Pulmonary artery endothelial cell (primary cell): ENCODE measurements at regions not wholly inside any gene's neighbourhood (a gene's known extent, or its start where the extent isn't known, plus 50 kb on each side); places are given as distances from the start of the nearest gene placed in this dataset.
"Not testable (repeated sequence)": the region's sequence is repeated elsewhere in the genome, so short reads cannot be mapped to it uniquely, and the experiment has no call there.

Source experiments
- DNase-seq: peaks from one replicate; pipeline ENCODE4 v3.0.0-alpha.2; 2011; ENCODE audit warnings: low read depth, low spot score

DNA sequence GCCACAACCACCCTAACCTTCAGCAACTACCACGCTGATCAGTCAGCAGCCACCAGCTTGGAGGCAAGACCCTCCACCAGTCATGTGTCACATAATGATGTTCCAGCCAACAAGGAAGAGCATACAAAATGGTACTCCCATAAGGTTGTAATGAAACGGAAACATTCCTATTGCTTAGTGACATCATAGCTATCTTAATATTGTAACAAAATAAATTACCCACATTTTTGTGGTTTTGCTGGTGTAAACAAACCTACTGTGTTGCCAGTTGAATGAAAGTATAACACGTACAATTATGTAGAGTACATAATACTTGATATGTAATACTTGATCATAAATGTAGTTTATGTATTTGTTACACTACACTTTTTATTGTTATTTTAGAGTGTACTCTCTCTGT lies 1363.2 kb upstream of the ADGRL4 start:
- no peak for DNase-seq

DNA sequence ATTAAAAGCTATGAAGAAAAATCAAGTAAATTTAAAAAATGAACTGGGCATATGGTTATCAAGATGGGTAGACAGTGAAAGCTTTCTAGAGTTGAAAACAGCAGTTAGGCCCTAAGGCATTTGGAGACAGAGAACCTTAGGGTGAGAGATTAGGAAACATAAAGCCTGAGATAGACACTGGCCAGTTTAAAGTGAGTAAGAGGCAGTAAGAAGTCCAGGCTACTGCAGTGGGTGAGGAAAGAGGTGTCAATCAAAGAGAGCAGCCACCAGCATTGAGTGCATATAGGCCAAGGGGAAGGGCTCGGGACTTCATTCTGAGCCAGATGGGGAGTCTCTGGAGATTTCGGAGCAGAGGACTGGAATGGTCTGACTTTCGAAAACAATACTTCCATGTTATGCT lies 1360.5 kb upstream of the ADGRL4 start:
- DNase-seq, result no peak

DNA sequence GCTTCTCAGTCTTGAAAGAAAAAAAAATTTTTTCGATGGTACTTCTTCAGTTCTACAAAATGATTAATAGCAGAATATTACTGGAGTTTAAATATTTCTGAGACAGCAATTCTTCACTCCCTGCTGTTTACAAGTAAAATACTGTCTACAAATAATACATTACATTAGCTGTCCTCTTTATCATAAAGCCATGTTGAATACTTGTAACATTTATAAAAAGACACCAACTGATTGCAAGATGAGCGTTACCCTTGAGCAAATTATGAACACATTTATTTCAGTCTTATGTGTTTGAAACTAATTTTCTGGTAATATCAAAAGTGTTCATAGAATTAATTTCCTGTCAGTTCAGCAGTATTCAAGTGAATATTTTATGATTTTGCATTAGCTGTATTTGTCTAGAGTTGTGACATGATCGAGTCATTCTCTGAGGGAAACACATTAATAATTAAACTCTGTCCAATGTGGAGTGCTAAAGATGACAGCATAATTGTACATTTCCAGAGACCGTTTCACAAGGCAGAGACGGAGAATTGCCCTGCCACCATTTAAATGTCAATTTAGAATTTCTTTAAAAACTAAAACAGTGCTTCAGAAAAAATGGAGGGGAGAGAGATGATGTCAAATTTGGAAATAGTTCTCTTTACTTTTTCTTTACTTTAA lies 1359.0 kb upstream of the ADGRL4 start:
- DNase-seq, result no peak

DNA sequence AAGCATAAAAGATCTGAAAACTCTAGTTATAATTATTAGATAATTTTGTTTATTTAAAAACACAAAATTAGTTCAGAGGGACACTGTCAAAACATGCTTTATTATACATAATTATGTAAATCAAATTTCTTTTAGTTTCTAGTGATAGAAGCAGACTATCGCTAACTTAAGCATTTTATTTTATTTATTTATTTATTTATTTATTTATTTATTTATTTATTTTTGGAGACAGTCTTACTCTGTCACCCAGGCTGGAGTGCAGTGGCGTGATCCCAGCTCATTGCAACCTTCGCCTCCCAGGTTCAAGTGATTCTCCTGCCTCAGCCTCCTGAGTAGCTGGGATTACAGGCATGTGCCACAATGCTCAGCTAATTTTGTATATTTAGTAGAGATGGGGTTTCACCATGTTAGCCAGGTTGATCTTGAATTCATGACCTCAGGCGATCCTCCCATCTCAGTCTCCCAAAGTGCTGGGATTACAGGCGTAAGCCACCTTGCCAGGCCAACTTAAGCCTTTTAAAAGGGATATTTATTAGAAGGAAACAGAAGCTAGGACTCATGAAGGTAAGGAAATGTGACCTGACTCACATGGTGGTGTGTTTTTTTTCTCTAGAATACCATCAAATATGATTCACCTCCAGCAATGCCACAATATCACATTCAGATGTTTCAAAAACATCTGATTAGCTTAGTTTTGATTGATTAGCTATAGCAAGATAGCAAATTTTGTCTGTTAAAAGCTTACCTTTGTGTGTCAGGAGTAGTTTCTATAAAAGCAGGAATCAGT lies 1357.4 kb upstream of the ADGRL4 start:
- DNase-seq, result no peak

DNA sequence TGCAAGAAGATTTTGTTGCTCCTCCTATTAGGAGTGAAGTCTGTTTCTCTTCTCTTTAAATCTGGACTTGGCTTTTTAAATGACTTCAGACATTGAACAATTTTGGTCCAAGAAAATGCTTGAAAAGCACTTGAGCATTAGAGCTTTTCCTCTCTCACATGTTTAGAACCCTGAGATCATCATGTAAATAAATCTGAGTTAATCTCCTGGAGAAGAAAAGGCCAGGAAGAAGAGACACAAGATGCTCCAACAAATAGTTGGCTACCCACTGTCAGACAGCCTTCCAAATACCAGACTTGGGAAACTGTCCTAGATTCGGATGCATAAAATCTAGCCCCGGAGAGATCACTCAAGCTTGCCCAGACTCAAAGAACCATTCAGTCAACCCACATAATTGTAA lies 1353.1 kb upstream of the ADGRL4 start:
- DNase-seq, result no peak

DNA sequence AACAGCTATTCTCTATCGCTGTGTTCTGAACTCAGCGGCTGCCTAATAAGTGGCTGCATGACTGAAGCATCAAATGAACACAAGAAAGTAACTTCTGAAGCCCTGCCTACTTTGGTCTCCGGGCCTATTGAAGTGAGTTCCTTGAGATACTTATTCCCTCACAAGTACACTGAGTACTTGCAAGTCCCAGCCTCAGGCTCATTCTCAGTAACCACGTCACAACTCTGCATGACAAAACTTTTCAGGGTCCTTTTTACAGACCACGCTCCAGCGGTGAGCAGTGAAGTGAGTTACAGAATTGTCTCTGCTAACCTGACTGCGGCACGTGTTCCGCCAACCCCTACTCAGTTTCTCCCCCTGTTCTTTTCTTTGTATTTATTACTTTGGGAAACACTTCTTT lies 1342.7 kb upstream of the ADGRL4 start:
- no peak for DNase-seq

GRCh38 chr1:80341021-80341420 lies 1334.5 kb upstream of the ADGRL4 start:
- DNase-seq, result no peak

- no peak for DNase-seq
Observed at GRCh38 chr1:80318108-80318507, 1311.6 kb upstream of the ADGRL4 start.

DNA sequence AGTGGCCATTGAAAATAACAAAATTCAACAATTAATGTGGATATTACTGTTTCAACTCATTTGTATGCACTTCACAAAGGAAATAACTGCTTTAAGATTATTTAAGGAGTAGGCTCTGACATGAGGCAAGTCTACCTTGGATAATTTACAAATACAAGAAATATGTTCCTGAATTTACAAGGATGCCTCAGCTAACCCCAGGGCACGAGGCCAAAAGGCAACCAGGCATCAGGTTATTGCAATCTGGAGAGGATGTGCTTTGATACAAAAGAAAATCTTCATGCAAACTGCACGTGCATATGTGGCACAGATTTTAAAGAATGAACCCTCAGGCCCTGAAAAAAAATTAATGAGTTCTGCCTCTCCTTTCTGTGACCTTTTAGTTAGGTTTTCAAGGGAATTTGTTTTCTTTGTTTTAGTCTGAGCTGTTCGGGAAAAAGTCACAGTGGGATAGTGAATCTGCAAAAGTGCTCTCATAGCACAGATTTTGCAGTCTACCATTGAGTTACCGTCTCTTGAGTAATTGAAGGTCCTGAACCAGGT lies 1304.2 kb upstream of the ADGRL4 start:
- DNase-seq, result no peak

GRCh38 chr1:80305466-80305865 lies 1298.9 kb upstream of the ADGRL4 start:
- no peak for DNase-seq

DNA sequence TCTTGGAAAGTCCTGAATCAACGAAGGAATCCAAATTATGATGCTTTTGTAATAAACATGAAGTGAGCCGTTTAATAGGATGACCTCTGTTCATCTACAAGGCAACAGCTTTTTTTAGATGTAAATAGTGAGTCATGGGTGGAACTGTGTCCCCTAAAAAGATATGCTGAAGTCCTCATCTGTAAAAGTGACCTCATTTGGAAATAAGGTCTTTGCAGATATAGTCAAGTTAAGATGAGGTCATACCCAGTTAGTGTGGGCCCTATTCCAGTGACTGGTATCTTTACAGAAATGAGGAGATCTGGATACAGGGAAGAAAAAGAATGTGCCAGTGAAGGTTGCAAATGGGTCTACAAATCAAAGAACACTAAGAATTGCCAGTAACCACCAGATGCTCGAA lies 1287.3 kb upstream of the ADGRL4 start:
- no peak for DNase-seq

DNA sequence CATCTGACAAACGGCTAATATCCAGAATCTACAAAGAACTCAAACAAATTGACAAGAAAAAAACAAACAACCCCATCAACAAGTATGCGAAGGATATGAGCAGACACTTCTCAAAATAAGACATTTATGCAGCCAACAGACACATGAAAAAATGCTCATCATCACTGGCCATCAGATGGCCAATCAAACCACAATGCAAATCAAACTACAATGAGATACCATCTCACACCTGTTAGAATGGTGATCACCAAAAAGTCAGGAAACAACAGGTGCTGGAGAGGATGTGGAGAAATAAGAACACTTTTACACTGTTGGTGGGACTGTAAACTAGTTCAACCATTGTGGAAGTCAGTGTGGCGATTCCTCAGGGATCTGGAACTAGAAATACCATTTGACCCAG lies 1282.2 kb upstream of the ADGRL4 start:
- DNase-seq, result not testable (repeated sequence)

DNA sequence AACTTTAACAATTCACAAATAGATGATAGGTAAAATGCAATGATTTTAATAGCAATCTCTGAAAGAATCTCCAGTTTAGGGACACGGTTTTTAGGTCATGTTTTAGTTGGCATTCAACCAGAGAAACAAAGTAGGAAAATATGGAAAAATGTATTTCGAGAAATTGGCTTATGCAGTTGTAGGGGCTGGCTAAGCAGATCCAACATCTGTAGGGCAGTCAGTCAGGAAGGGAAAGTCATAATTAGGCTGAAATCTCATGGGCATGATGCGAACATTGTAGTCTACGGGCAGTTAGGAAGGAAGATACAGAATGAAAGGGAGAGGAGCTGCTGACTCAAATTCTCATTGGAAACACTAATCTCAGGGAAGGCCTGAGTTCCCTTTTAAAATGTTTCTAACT lies 1276.0 kb upstream of the ADGRL4 start:
- DNase-seq, result no peak

DNA sequence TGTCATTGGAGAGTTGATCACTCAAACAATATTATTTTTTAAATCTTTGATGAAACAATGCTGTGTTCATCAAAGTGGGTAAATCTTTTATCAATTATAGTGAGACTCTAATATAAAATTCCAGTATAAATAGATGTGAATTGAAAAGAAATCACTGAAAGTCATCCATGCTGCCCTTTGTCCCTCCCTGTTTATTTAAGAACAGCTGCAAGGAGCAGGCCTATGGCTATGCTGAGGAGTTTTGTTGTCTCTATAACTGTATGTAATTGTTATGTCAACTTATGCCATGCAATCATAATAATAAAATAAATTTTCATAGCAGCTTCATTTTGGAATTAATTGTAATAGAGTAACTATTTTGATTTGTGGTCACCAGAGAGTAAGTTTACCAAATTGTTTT lies 1272.4 kb upstream of the ADGRL4 start:
- DNase-seq, result no peak

- no peak for DNase-seq
Observed at GRCh38 chr1:80274256-80274655, 1267.7 kb upstream of the ADGRL4 start.

- DNase-seq, result no peak
Observed at GRCh38 chr1:80272495-80272894, 1266.0 kb upstream of the ADGRL4 start.

DNA sequence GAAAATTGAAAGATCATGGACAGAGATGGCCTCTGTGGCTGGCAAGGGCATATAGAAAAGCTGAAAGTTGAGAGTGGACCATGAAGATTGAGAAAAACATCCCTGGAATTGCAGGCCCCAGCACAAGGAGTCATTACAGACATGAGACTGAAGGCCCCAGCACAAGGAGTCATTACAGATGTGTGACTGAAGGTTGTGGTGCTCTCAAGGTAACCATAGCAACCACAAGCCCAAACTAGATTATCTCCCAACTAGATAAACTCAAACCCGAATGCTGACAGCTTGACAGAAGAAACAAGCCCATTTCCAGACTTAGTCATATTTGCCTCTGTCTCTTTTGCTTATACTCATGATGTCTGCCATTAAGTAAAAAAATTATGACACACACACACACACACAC lies 1252.1 kb upstream of the ADGRL4 start:
- no peak for DNase-seq

DNA sequence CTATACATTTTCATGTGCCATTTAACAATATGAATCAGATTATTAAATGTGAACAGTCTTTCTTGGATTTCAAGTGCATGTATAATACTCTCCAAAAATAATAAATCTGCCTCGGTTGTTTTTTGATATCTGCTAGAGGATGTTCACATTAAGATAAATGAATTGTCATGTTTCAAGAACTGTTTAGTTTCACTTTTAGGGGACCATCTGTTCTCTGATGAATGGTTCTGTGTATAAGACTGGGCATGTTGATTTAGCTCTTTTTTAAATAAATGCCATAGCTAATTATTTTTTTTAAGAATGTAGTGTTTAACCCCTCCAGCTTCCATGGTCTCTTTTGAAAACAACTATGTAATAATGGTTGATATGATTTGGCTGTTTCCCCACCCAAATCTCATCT lies 1245.1 kb upstream of the ADGRL4 start:
- DNase-seq, result no peak

- DNase-seq, result no peak
Observed at GRCh38 chr1:80251171-80251570, 1244.6 kb upstream of the ADGRL4 start.

- no peak for DNase-seq
Observed at GRCh38 chr1:80250573-80251168, 1244.1 kb upstream of the ADGRL4 start.

- DNase-seq, result no peak
Observed at GRCh38 chr1:80249699-80250098, 1243.2 kb upstream of the ADGRL4 start.

DNA sequence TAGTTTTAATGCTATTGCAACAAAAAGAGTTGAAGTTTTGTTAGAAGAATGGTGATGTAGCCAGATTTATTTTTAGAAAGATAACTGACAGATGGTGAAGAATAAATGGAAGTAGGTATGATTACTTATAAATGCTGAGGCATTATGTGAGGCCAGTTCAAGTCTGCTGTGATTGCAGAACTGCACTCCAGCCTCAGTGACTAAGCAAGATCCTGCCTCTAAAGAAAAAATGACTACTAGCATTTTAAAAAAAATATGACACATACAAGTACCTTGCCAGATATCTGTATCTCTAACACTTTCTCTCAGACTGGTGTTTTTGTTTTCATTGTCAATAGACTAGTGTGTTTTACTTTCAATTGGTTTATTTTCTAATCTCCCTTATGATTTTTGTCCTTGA lies 1242.4 kb upstream of the ADGRL4 start:
- DNase-seq, result no peak

DNA sequence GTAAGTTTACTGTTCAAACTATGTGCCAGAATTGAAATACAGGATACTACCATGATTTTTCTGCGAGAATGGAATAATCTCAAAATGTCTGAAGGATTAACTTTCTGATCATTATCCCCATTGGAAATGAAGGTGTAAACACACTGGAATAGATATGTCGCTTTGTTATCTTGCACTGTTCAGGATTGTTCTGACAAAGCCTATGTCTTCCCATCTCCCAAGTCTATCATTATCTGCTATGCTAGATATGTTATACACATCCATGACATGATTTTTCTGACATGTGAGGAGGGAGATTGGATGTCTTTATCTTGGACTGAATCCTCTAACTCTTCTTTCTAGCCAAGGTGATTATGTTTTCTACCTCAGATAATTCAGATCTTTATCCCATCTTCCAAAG lies 1239.3 kb upstream of the ADGRL4 start:
- no peak for DNase-seq
